Skeletal muscle satellite cell (primary cell): ENCODE measurements at regions not wholly inside any gene's neighbourhood (a gene's known extent, or its start where the extent isn't known, plus 50 kb on each side); places are given as distances from the start of the nearest gene placed in this dataset.

Experiments used
- H3K27me3 ChIP-seq: 2 replicates; pipeline ENCODE4 v1.7.0; 2013; ENCODE audit warnings: low read length; ENCODE audit not compliant: control insufficient read depth, insufficient read depth
- H3K36me3 ChIP-seq: 2 replicates; pipeline ENCODE4 v1.7.0; 2013; ENCODE audit warnings: mild to moderate bottlenecking, control low read depth, low read length; ENCODE audit not compliant: insufficient read depth
- H3K4me1 ChIP-seq: 2 replicates; pipeline ENCODE4 v1.7.0; 2013; ENCODE audit warnings: low read length; ENCODE audit not compliant: control insufficient read depth, insufficient read depth
- H3K4me2 ChIP-seq: 2 replicates; pipeline ENCODE4 v1.7.0; 2013; ENCODE audit warnings: mild to moderate bottlenecking, low read length
- H3K4me3 ChIP-seq: 2 replicates; pipeline ENCODE4 v1.7.0; 2013; ENCODE audit warnings: low read length
- H3K9ac ChIP-seq: 2 replicates; pipeline ENCODE4 v1.7.0; 2013; ENCODE audit warnings: mild to moderate bottlenecking, low read depth, low read length, moderate library complexity
- H3K9me3 ChIP-seq: replicated peaks from 2 replicates; pipeline ENCODE4 v1.7.0; 2013; ENCODE audit warnings: mild to moderate bottlenecking, control low read depth, low read length

DNA sequence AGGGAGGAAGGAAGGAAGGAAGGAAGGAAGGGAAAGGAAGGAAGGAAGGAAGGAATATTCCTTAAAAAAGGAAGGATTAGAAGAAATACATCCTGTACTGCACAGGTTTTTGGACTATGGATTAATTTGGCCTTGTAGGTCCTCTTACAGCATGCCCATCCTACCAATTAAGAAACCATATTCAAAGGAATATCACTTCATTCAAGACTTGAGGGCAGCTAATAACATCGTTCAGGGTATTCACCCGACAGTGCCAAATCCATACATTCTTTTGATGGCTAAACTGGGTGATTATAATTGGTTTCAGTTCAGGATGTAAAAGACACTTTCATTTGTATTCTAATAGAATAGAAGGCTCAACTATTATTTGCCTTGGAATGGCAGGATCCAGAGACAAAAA is 410.3 kb downstream of the PLOD2 start:
- Histone ChIP-seq H3K27me3 (no peaks in the 10 kb centered on the region), H3K36me3 (no peaks in the 10 kb centered on the region), H3K9me3 (no peaks in the 10 kb centered on the region)

DNA sequence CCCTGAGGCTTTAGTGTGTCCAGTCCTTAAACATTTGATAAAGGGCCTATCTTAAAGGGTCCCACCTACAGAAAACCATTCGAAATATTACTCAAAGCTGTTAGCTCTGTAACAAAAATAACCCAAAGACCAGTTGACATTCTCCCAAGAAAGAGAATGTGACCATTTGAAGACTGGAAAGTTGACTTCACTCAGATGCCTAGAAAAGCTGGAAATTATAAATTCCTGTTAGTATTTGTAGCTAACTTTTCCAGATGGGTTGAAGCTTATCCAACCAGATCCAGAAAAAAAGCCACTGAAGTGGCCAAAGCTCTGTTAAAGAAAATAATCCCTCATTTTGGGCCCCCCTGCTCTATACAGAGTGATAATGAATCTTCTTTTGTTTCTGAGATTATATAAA is 408.4 kb downstream of the PLOD2 start:
- Histone ChIP-seq H3K9me3 (no peaks in the 10 kb centered on the region), H3K9ac (no peak overlapping the region), H3K36me3 (no peaks in the 10 kb centered on the region), H3K4me3 (no peak overlapping the region), H3K4me1 (no peaks in the 10 kb centered on the region), H3K4me2 (no peak overlapping the region), H3K27me3 (no peaks in the 10 kb centered on the region)

More for the DNA sequence above, 410.3 kb downstream of the PLOD2 start:
- Histone ChIP-seq H3K9ac (no peak overlapping the region), H3K4me2 (no peak overlapping the region), H3K4me3 (no peak overlapping the region), H3K4me1 (no peaks in the 10 kb centered on the region)

GRCh38 chr3:145754605-145755289 is 406.2 kb downstream of the PLOD2 start:
- Histone ChIP-seq H3K4me3 (no peak overlapping the region), H3K4me1 (no peaks in the 10 kb centered on the region), H3K4me2 (no peak overlapping the region), H3K27me3 (no peaks in the 10 kb centered on the region), H3K9me3 (no peaks in the 10 kb centered on the region), H3K9ac (no peak overlapping the region), H3K36me3 (no peaks in the 10 kb centered on the region)

DNA sequence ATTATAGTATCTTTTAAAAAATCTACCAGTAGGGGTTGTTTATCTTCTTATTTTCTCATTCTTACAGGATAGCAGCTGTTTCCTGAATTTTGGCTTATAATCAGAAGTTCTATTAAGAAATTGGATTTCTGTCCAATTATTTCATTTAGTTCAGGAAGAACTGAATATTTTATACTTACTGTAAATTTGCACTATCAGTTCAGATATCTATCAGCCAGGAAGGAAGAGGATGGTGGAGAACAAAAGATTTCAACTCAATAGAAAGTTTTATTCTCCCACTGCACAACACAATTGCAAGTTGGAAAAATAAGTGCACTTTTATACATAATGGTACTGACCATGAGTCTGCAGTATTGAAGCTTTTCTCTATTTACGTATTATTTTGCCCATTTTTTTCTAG is 400.9 kb downstream of the PLOD2 start:
- Histone ChIP-seq H3K4me1 (no peaks in the 10 kb centered on the region), H3K9me3 (no peaks in the 10 kb centered on the region), H3K4me2 (no peak overlapping the region), H3K36me3 (no peaks in the 10 kb centered on the region), H3K27me3 (no peaks in the 10 kb centered on the region), H3K4me3 (no peak overlapping the region), H3K9ac (no peak overlapping the region)

GRCh38 chr3:145767909-145768308 is 393.1 kb downstream of the PLOD2 start:
- H3K9ac ChIP-seq: no peak overlapping the region
- no peak overlapping the region for H3K4me3 ChIP-seq
- H3K4me1 ChIP-seq: no peaks in the 10 kb centered on the region
- H3K36me3 ChIP-seq: no peaks in the 10 kb centered on the region
- H3K27me3 ChIP-seq: no peaks in the 10 kb centered on the region
- H3K4me2 ChIP-seq: no peak overlapping the region
- H3K9me3 ChIP-seq: no peaks in the 10 kb centered on the region

- Histone ChIP-seq H3K9ac (no peak overlapping the region), H3K36me3 (no peaks in the 10 kb centered on the region), H3K27me3 (peaks cover 15% of the 10 kb centered on the region), H3K4me3 (no peak overlapping the region), H3K4me2 (no peak overlapping the region), H3K4me1 (no peaks in the 10 kb centered on the region), H3K9me3 (no peaks in the 10 kb centered on the region)
Observed at GRCh38 chr3:145776782-145777408, 384.1 kb downstream of the PLOD2 start.

DNA sequence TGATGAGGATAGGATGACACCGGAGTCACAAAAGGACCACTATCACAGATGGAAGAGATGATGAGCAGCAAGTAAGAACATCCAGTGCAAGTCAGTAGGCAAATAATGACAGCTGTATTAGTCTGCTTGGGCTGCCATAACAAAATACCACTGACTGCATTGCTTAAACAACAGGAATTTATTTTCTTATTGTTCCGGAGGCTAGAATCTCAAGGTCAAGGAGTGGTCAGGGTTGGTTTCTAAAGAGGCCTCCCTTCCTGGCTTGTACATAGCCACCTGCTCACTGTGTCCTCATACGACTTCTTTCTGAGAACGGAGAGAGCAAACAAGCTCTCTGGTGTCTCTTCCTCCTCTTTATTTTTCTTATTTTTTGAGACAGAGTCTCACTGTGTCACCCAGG is 380.7 kb downstream of the PLOD2 start:
- H3K4me2 ChIP-seq: no peak overlapping the region
- no peaks in the 10 kb centered on the region for H3K4me1 ChIP-seq
- peaks cover 1% of the 10 kb centered on the region for H3K27me3 ChIP-seq
- H3K9ac ChIP-seq: no peak overlapping the region
- H3K36me3 ChIP-seq: no peaks in the 10 kb centered on the region
- H3K9me3 ChIP-seq: no peaks in the 10 kb centered on the region
- H3K4me3 ChIP-seq: no peak overlapping the region

DNA sequence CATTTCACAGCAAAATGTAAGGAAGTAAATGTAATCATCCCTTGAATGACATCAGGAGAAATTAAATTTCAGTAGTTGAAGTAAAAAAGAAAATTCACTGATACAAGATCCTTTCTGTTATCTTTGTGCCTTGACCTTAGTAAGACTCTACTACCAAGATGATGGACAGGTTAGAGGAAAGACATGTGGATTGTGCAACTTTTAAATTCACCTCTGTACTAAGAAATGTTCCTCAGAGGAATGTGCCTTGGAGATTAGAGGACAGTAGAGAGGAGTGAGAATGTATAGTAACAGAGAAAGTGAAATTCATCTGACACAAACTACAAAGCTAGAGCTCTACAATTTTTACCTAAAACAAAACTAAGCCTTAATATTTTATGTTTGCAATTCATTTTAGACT is 375.3 kb downstream of the PLOD2 start:
- no peaks in the 10 kb centered on the region for H3K4me1 ChIP-seq
- peaks cover 3% of the 10 kb centered on the region for H3K27me3 ChIP-seq
- H3K4me2 ChIP-seq: no peak overlapping the region
- no peak overlapping the region for H3K4me3 ChIP-seq
- no peak overlapping the region for H3K9ac ChIP-seq
- H3K9me3 ChIP-seq: no peaks in the 10 kb centered on the region
- H3K36me3 ChIP-seq: no peaks in the 10 kb centered on the region

DNA sequence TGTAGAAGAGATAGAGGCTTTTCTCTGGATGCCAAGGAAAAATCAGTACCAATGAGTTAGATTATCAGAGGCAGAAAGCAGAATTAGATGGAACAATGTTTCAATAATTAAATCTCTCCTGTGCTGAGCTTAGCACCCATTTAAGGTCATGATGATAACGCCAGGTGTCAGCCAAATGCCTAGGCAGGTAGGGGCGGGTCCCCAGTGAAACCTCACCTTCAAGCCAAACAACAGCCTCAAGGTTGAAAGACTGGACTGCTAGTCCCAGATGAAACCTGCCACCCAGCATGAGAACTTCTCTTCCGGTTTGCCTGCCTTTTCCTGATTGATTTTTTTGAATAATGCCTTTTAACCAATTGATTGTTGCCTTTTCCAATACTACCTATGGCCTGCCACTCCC is 363.0 kb downstream of the PLOD2 start:
- Histone ChIP-seq H3K36me3 (no peaks in the 10 kb centered on the region), H3K4me2 (no peak overlapping the region), H3K4me1 (no peaks in the 10 kb centered on the region), H3K27me3 (no peaks in the 10 kb centered on the region), H3K9ac (no peak overlapping the region), H3K9me3 (no peaks in the 10 kb centered on the region), H3K4me3 (no peak overlapping the region)

DNA sequence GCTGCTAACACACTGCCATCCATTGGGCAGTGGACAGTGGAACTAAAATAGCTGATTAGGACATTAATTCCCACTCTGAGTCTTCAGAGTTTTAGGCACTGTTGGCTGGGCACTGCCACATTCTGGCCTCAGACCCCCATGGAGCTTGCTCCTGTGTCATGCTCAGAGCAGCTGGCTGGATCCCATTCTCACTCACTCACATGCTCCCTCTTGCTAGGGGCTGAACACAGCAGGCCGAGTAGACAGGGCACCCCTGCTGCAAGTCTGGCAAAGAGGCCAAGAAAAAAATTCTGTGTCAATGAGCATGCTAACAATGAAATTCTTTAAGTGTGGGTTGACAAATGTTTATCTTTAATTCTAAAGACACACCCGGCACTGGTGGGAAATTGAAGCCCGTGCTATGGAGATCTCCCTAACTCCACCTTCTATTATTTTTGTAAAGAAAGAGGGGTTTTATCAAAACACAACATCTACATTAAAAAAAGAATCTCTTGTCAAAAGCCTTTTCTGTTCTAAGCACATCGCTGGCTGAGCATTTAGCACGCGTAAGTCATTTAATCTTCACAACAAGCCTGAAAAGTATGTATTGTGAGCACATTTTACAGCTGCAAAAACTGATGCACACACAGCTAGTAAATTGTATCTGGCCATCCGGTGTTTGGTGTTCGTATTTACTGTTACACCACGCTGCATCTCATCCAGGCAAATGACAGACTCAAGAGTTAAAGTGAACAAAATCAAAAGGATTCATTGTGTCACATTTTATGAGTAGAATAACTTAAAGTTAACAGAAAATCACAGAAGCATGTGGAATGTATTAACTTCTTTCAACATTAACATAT is 362.1 kb downstream of the PLOD2 start:
- no peak overlapping the region for H3K4me3 ChIP-seq
- no peaks in the 10 kb centered on the region for H3K4me1 ChIP-seq
- no peak overlapping the region for H3K9ac ChIP-seq
- H3K27me3 ChIP-seq: no peaks in the 10 kb centered on the region
- H3K9me3 ChIP-seq: no peaks in the 10 kb centered on the region
- H3K36me3 ChIP-seq: no peaks in the 10 kb centered on the region
- H3K4me2 ChIP-seq: no peak overlapping the region

DNA sequence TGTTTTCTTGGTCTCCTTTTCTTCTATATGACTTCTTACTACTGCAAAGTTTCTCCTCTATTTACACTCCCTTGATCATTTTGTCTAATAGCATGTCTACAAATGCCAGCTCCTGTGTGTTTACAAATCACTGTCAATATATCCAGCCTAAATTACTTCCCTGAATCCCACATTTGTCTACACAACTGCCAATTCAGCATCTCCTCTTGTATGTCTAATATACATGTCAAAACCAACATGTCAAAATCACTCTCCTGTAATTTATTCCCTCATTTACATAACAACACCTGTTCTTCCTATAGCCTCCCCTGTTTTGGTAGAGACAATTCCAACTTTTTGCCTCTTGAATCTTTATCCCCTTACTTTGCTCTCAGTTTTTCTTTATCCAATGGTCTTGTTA is 359.3 kb downstream of the PLOD2 start:
- Histone ChIP-seq H3K4me2 (no peak overlapping the region), H3K9ac (no peak overlapping the region), H3K4me3 (no peak overlapping the region), H3K9me3 (no peaks in the 10 kb centered on the region), H3K36me3 (no peaks in the 10 kb centered on the region), H3K27me3 (no peaks in the 10 kb centered on the region), H3K4me1 (no peaks in the 10 kb centered on the region)
